Stimulated activated naive B cell treated with anti-CD40 and anti-IgM and Interleukin-4, amounts not matched to agents 10 μg/mL and 1 μg/mL and 100 μg/mL, for 72 hours (primary cell): ENCODE measurements at regions not wholly inside any gene's neighbourhood (a gene's known extent, or its start where the extent isn't known, plus 50 kb on each side); places are given as distances from the start of the nearest gene placed in this dataset.
A peak's percentile ranks its signal among the peaks of the same experiment; 100 is the strongest.
"Not testable (repeated sequence)": the region's sequence is repeated elsewhere in the genome, so short reads cannot be mapped to it uniquely, and the experiment has no call there.

Experiments
- ATAC-seq, 2 donors: fragments of 150-1000 bp; cut with Tn5 transposase; replicated peaks; 2 replicates each; pipeline ENCODE4 v1.10.0; 2021; ENCODE audit warnings: moderate library complexity in 1 of 2
- DNase-seq: peaks from one replicate; pipeline ENCODE4 v3.0.0; 2021
- H3K27ac Mint-ChIP-seq: one replicate; pipeline ENCODE4 v1.8.0; 2022; ENCODE audit warnings: mild to moderate bottlenecking, mixed read lengths
- H3K27me3 Mint-ChIP-seq, 2 donors: one replicate each; pipeline ENCODE4 v1.8.0; 2022; ENCODE audit warnings: mixed read lengths in 2 of 2
- H3K36me3 Mint-ChIP-seq, 2 donors: one replicate each; pipeline ENCODE4 v1.8.0; 2022; ENCODE audit warnings: mixed read lengths in 2 of 2, mild to moderate bottlenecking in 1 of 2
- H3K4me1 Mint-ChIP-seq, 2 donors: one replicate each; pipeline ENCODE4 v1.8.0; 2022; ENCODE audit warnings: mixed read lengths in 2 of 2, mild to moderate bottlenecking in 1 of 2
- H3K4me3 Mint-ChIP-seq, 2 donors: one replicate each; pipeline ENCODE4 v1.8.0; 2022; ENCODE audit warnings: mild to moderate bottlenecking in 2 of 2, mixed read lengths in 2 of 2, moderate library complexity in 1 of 2
- H3K9me3 Mint-ChIP-seq, 2 donors: one replicate each; pipeline ENCODE4 v1.8.0; 2022; ENCODE audit warnings: mixed read lengths in 2 of 2, mild to moderate bottlenecking in 1 of 2

DNA sequence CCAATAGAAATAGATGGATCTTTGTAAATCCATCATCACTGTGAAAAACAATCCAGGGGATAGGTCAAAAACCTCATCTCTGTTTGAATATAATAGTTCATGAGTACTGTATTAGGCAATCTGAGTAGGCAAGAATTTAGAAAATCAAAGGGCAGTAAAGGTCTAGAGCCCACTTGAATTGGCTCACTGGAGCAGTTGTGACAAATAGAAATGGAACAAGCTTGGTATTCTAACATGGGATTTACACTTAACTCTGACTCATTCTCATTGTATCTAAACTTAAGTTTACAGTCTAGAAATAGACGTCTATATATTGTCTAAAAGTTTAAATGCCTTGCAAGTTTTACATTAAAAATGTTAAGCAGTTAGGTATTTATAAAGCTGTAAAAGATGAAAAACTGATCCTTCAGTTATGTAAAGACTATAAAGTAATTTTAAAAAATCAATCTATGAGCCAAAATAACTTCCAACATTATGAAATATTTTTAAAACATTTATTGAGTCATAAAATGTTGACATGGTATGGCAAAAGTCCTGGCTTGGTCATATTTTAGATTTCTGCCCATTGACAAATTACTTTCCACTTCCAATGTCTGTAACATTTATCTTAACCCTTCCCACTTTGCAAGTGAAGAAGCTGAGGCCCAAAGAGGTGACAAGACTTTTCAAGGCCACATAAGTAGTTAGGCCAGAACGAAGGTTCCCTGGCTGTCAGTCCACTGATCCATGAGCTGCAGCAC is 203.7 kb upstream of the NREP start:
- H3K36me3 Mint-ChIP-seq: peaks cover 0 to 3% of the 10 kb centered on the region in 2 donors
- no peaks in the 10 kb centered on the region for H3K9me3 Mint-ChIP-seq
- no peak overlapping the region for H3K27ac Mint-ChIP-seq
- DNase-seq (no peak), ATAC-seq (peak; percentile 46 to 51)
- H3K4me1 Mint-ChIP-seq: peaks cover 7 to 32% of the 10 kb centered on the region in 2 donors
- H3K4me3 Mint-ChIP-seq: no peak overlapping the region
- H3K27me3 Mint-ChIP-seq: peaks cover 0 to 3% of the 10 kb centered on the region in 2 donors

DNA sequence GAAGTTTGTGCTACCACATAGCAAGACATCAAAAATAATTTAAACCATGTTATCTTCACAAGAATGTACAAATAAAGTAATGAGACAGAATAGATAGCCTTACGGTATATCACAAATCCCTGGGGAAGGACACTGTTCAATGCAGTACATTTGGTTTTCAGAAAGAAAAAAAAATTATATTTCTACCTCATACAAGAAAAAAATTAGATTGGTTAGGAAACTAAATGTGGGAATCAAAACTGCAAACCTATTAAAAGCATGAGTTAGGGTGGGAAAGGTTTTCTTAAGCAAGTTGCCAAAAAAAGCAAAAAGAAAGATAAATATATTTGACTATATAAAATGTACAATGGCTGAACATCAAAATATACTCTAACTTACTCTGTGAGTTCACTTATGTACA is 201.9 kb upstream of the NREP start:
- Mint-ChIP-seq H3K9me3 (no peaks in the 10 kb centered on the region), H3K4me1 (peaks cover 12 to 45% of the 10 kb centered on the region in 2 donors), H3K4me3 (no peak overlapping the region), H3K27me3 (peaks cover 0 to 3% of the 10 kb centered on the region in 2 donors), H3K36me3 (peaks cover 0 to 3% of the 10 kb centered on the region in 2 donors), H3K27ac (no peak overlapping the region)
- DNase-seq (no peak), ATAC-seq (no peak)

DNA sequence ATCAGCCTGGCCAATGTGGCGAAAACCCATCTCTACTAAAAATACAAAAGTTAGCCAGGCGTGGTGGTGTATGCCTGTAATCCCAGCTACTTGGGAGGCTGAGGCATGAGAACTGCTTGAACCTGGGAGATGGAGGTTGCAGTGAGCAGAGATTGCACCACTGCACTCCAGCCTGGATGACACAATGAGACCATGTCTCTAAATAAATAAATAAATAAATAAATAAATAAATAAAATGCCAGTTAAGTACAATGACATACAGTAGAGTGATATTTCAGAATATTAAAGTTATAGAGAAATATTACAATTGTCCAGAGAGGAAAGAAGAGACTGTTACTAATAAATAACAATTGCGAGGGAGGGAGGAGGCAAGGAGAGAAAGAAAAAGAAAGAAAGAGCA is 199.8 kb upstream of the NREP start:
- peaks cover 12 to 35% of the 10 kb centered on the region in 2 donors for H3K4me1 Mint-ChIP-seq
- not testable (repeated sequence) for H3K4me3 Mint-ChIP-seq, H3K27me3 Mint-ChIP-seq, H3K27ac Mint-ChIP-seq, ATAC-seq, DNase-seq, H3K36me3 Mint-ChIP-seq, H3K9me3 Mint-ChIP-seq

GRCh38 chr5:111954516-111955395 is 197.8 kb upstream of the NREP start:
- H3K4me3 Mint-ChIP-seq: peak overlapping the region; percentile 23 to 63
- no peak overlapping the region for H3K27ac Mint-ChIP-seq
- H3K36me3 Mint-ChIP-seq: no peaks in the 10 kb centered on the region
- peak; percentile 85 to 88 for ATAC-seq
- peaks cover 8 to 30% of the 10 kb centered on the region in 2 donors for H3K4me1 Mint-ChIP-seq
- no peaks in the 10 kb centered on the region for H3K9me3 Mint-ChIP-seq
- DNase-seq: no peak
- H3K27me3 Mint-ChIP-seq: peaks cover 0 to 3% of the 10 kb centered on the region in 2 donors

GRCh38 chr5:111953351-111954127 is 196.5 kb upstream of the NREP start:
- H3K4me3 Mint-ChIP-seq: no peak overlapping the region
- H3K27ac Mint-ChIP-seq: no peak overlapping the region
- H3K36me3 Mint-ChIP-seq: no peaks in the 10 kb centered on the region
- H3K4me1 Mint-ChIP-seq: peaks cover 8 to 30% of the 10 kb centered on the region in 2 donors
- no peaks in the 10 kb centered on the region for H3K9me3 Mint-ChIP-seq
- ATAC-seq (peak; percentile 67 to 83), DNase-seq (no peak)
- H3K27me3 Mint-ChIP-seq: peaks cover 0 to 3% of the 10 kb centered on the region in 2 donors

GRCh38 chr5:111952555-111952954 is 195.6 kb upstream of the NREP start:
- Mint-ChIP-seq H3K27ac (no peak overlapping the region), H3K27me3 (peaks cover 0 to 3% of the 10 kb centered on the region in 2 donors), H3K36me3 (no peaks in the 10 kb centered on the region), H3K4me1 (peaks cover 8 to 30% of the 10 kb centered on the region in 2 donors), H3K9me3 (no peaks in the 10 kb centered on the region), H3K4me3 (no peak overlapping the region)
- ATAC-seq: no peak
- DNase-seq: no peak

DNA sequence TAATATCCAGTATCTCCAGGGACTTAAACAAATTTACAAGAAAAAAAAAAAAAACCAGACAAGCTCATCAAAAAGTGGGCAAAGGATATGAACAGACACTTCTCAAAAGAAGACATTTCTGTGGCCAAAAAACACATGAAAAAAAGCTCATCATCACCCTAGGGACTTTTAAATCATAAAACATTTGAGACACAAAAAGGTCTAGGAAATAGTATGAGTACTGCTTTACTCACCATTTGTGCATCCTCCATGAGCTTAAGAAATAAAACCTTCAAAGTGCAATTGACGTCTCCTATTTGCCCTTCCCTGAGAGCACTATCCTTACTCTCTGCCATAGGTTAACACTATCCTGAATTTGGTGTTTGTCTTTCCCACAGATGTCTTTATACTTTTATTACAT is 193.7 kb upstream of the NREP start:
- peaks cover 8 to 27% of the 10 kb centered on the region in 2 donors for H3K4me1 Mint-ChIP-seq
- no peak overlapping the region for H3K4me3 Mint-ChIP-seq
- no peak overlapping the region for H3K27ac Mint-ChIP-seq
- H3K27me3 Mint-ChIP-seq: no peaks in the 10 kb centered on the region
- H3K36me3 Mint-ChIP-seq: no peaks in the 10 kb centered on the region
- ATAC-seq (no peak), DNase-seq (no peak)
- no peaks in the 10 kb centered on the region for H3K9me3 Mint-ChIP-seq

DNA sequence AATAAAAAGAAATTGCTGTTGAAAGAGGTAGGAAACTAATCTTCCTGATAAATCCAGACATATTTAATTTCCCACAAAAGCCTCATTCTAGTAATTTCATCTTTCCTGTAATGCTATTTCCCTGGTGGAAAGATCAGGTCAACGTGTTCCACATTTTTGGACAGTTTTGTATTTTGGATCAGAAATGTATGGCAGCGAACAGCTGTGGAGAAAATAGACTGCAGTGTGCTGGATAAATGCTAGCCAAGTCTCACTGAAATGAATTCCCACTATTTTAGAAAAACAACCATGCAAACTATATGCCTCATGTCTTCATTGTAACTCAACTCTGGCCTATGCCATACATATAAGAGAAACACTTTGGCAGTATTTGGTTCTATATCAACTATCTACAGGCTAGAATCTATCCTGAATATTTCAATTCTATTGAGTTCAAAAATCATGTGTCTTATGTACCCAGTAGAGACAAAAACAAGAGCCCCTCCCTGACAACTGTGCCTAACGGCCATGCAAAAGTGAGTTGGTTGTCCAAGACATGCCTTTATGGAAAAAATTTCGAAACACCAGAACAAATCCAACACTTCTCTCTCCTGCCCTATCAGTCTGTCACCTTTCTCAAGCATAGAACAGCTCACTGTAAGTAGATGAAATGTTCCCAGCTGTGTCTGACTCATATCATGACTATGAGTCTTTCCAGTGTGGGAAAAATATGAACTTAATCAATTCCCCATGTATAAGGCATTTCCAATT is 191.3 kb upstream of the NREP start:
- DNase-seq: no peak
- Mint-ChIP-seq H3K9me3 (no peaks in the 10 kb centered on the region), H3K36me3 (no peaks in the 10 kb centered on the region), H3K4me3 (no peak overlapping the region), H3K4me1 (peaks cover under 1 to 3% of the 10 kb centered on the region in 2 donors), H3K27me3 (no peaks in the 10 kb centered on the region), H3K27ac (no peak overlapping the region)
- no peak for ATAC-seq

DNA sequence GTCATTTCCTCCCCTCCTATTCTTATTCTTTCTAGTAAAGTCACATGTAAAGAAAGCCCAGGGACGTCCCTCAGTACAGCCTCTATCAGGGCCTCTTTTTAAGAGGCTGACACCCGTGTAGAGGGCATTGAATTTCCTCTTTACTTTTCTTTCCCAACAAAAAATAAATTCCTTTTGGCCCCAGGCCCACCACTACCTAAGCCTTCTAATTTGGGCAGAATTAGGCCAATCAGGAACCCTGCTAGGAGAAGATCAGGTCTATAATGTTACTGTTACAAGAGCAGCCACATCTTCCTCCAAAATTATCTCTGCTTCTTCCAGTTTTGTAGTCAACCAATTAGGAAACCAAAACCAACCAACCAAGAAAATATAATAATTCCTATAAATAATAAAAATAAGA is 189.6 kb upstream of the NREP start:
- Mint-ChIP-seq H3K4me3 (no peak overlapping the region), H3K9me3 (no peaks in the 10 kb centered on the region), H3K27ac (no peak overlapping the region)

DNA sequence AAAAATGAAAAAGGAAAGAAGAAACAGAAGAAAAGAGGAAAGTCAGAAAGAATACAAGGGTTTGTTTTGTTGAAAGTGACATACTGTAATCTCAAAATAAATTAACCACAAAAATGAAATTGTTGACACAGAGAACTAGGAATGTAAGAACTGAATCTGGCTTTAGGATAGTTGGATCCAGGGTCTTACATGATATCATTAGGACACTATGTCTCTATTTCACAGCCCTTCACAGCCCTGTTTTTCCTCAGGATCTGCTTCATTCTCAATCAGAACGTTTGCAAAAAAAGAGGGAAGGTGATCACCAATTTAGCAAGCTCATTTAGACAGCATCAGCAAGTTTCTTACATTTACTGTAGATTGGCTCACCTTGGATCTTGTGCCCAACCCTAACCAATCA is 188.5 kb upstream of the NREP start:
- DNase-seq: no peak
- Mint-ChIP-seq H3K4me3 (no peak overlapping the region), H3K36me3 (no peaks in the 10 kb centered on the region), H3K9me3 (no peaks in the 10 kb centered on the region), H3K27me3 (no peaks in the 10 kb centered on the region), H3K4me1 (no peaks in the 10 kb centered on the region), H3K27ac (no peak overlapping the region)
- ATAC-seq: no peak

More for the DNA sequence above, 189.6 kb upstream of the NREP start:
- no peaks in the 10 kb centered on the region for H3K36me3 Mint-ChIP-seq
- DNase-seq (no peak), ATAC-seq (no peak)
- no peaks in the 10 kb centered on the region for H3K27me3 Mint-ChIP-seq
- no peaks in the 10 kb centered on the region for H3K4me1 Mint-ChIP-seq

- H3K36me3 Mint-ChIP-seq: no peaks in the 10 kb centered on the region
- ATAC-seq: no peak
- no peak for DNase-seq
- H3K27ac Mint-ChIP-seq: no peak overlapping the region
- no peaks in the 10 kb centered on the region for H3K27me3 Mint-ChIP-seq
- no peaks in the 10 kb centered on the region for H3K4me1 Mint-ChIP-seq
- no peak overlapping the region for H3K4me3 Mint-ChIP-seq
- H3K9me3 Mint-ChIP-seq: no peaks in the 10 kb centered on the region
These were observed 185.8 kb upstream of the NREP start for GRCh38 chr5:111942661-111943401.

GRCh38 chr5:111942201-111942600 is 185.2 kb upstream of the NREP start:
- H3K27me3 Mint-ChIP-seq: no peaks in the 10 kb centered on the region
- H3K4me3 Mint-ChIP-seq: no peak overlapping the region
- no peak overlapping the region for H3K27ac Mint-ChIP-seq
- ATAC-seq (no peak), DNase-seq (no peak)
- H3K36me3 Mint-ChIP-seq: no peaks in the 10 kb centered on the region
- H3K4me1 Mint-ChIP-seq: no peaks in the 10 kb centered on the region
- H3K9me3 Mint-ChIP-seq: no peaks in the 10 kb centered on the region

- peaks cover 0 to 5% of the 10 kb centered on the region in 2 donors for H3K27me3 Mint-ChIP-seq
- H3K36me3 Mint-ChIP-seq: no peaks in the 10 kb centered on the region
- peaks cover 0 to 2% of the 10 kb centered on the region in 2 donors for H3K4me1 Mint-ChIP-seq
- DNase-seq: no peak
- H3K4me3 Mint-ChIP-seq: no peak overlapping the region
- peaks cover 0 to 3% of the 10 kb centered on the region in 2 donors for H3K9me3 Mint-ChIP-seq
- no peak for ATAC-seq
- H3K27ac Mint-ChIP-seq: no peak overlapping the region
These were observed 180.1 kb upstream of the NREP start for GRCh38 chr5:111937094-111937493.
